UCSD-AML1 (cell line): ENCODE measurements at regions not wholly inside any gene's neighbourhood (a gene's known extent, or its start where the extent isn't known, plus 50 kb on each side); places are given as distances from the start of the nearest gene placed in this dataset.
"Not testable (repeated sequence)": the region's sequence is repeated elsewhere in the genome, so short reads cannot be mapped to it uniquely, and the experiment has no call there.

Experiments used
- DNase-seq: peaks from one replicate; lab custom pipeline; 2025; ENCODE audit not compliant: unreplicated experiment; lab: John Stamatoyannopoulos, UW

GRCh38 chr2:144625626-144626025, 105.7 kb upstream of the ZEB2 start:
- DNase-seq: no peak

- DNase-seq: no peak
Measured at GRCh38 chr2:144625226-144625625, 105.3 kb upstream of the ZEB2 start.

GRCh38 chr2:144624451-144624850, 104.5 kb upstream of the ZEB2 start:
- DNase-seq: no peak

GRCh38 chr2:144622373-144622772, 102.5 kb upstream of the ZEB2 start:
- not testable (repeated sequence) for DNase-seq

GRCh38 chr2:144621266-144621665, 101.3 kb upstream of the ZEB2 start:
- DNase-seq: no peak

GRCh38 chr2:144619760-144620159, 99.8 kb upstream of the ZEB2 start:
- no peak for DNase-seq

GRCh38 chr2:144617171-144617570, 97.3 kb upstream of the ZEB2 start:
- not testable (repeated sequence) for DNase-seq

- DNase-seq: no peak
Measured at GRCh38 chr2:144615866-144616565, 96.1 kb upstream of the ZEB2 start.

GRCh38 chr2:144607891-144608521, 88.1 kb upstream of the ZEB2 start:
- DNase-seq: no peak

- DNase-seq: no peak
Measured at GRCh38 chr2:144607099-144607498, 87.2 kb upstream of the ZEB2 start.

- DNase-seq: no peak
Measured at GRCh38 chr2:144606466-144607095, 86.7 kb upstream of the ZEB2 start.

GRCh38 chr2:144605231-144605840, 85.4 kb upstream of the ZEB2 start:
- no peak for DNase-seq

- DNase-seq: no peak
Measured at GRCh38 chr2:144603334-144603733, 83.4 kb upstream of the ZEB2 start.

GRCh38 chr2:144598906-144599305, 79.0 kb upstream of the ZEB2 start:
- DNase-seq: no peak

GRCh38 chr2:144597894-144598593, 78.1 kb upstream of the ZEB2 start:
- no peak for DNase-seq

- DNase-seq: no peak
Measured at GRCh38 chr2:144597388-144597787, 77.5 kb upstream of the ZEB2 start.

GRCh38 chr2:144596073-144596871, 76.4 kb upstream of the ZEB2 start:
- DNase-seq: peak; percentile 25

GRCh38 chr2:144595686-144596072, 75.8 kb upstream of the ZEB2 start:
- DNase-seq: no peak

GRCh38 chr2:144595279-144595678, 75.4 kb upstream of the ZEB2 start:
- no peak for DNase-seq

GRCh38 chr2:144593803-144594202, 73.9 kb upstream of the ZEB2 start:
- no peak for DNase-seq
